Head of caudate nucleus (tissue), 42 donors: ENCODE measurements at regions not wholly inside any gene's neighbourhood (a gene's known extent, or its start where the extent isn't known, plus 50 kb on each side); places are given as distances from the start of the nearest gene placed in this dataset.

Experiments used
- DNase-seq, 42 donors: peaks; one replicate each; pipeline versions ENCODE4 v3.0.0 to v3.0.0-alpha.2; 2020 to 2021; ENCODE audit warnings: mixed read lengths in 7 of 42
- intact Hi-C: fragments of 100-400 bp; cut with DNase I; formaldehyde crosslinking; loops from one replicate; pipeline ENCODE4 v1.15.0; 2022

DNA sequence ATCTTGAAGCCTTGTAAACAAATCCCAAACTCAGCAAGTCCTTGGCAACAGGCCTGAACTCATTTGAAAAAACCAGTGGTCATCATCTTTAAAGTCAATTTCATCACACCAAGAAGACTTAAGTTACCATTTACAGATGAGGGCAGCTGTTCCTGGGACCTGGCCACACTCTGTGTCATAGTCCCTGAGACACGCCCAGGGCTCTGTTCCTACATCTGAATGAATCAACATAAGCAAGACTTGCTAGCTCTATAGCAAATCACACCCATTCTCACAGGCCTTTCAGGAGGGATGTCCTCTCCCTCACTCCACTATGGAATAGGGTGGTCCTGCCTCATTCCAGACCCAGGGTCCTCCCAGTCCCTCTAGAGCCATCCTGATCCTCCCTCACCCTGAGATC is 142.8 kb downstream of the NSG2 start:
- peak in 1 of 42 donors; percentile 4 for DNase-seq
- intact Hi-C loops: no loop called here

DNA sequence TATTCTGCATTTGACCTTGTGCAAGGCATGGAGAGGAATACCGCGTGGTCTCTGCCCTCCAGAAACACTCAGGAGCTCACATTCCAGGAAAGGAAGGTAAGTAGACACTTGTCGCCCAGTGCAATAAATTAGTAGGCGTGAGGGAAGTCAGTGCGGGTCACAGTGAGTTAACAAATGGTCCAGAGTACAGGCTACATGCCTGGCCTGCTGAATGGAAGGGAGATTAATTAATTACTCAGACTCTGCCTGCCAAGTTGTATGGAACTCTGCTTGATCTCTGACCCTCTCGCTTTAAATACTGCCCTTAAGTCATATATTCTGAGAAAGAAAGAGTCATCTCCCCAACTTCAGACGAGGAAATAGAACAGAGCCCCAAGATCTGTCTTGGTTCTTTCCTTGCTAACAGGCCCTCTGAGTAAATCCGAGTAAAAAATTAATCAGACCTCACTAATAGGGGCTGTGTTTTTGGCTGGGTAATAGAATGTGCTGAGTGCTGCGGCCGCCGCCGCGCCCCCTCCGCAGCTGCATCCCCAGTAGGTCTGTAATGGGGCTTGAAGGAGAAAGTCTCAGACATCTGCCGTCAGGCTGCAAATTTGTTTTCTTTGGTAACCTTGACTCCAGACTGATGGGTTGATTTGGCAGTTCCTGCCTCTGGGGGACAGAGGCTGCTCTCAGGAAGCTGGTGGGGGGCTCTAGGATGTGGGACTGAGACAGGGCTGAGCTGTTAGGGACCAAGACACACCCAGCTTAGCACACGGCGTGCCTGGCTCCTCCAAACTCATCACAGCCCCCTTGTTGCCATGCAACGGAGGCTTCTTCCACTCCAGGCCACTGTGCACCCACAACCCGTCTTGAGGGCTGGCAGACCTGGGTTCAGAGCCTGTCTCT is 144.4 kb downstream of the NSG2 start:
- intact Hi-C loops: no loop called here

DNA sequence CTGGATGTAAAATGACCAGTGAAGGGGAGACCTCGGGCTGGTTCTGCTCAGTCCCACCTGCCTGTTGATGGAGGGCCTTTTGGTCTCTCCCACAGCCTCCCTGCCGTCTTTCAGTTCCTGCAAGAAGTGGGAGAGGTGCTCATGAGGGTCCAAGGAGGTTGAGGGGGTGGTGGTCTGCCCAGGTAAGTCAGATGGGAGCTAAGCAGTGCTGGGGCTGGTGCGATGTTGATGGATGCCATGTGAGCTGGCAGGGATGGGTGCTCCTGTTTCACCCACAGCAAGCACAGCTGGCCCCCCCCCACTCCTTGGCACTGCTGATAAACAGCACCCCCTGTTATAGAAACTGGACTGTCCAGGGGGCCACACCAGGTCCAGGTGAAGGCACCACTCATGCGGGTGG is 145.6 kb downstream of the NSG2 start:
- intact Hi-C loops: no loop called here
- DNase-seq: peak in 2 of 42 donors; percentile 22 to 34

More for the DNA sequence above, 144.4 kb downstream of the NSG2 start:
- peak in 2 of 42 donors; percentile 8 to 32 for DNase-seq

DNA sequence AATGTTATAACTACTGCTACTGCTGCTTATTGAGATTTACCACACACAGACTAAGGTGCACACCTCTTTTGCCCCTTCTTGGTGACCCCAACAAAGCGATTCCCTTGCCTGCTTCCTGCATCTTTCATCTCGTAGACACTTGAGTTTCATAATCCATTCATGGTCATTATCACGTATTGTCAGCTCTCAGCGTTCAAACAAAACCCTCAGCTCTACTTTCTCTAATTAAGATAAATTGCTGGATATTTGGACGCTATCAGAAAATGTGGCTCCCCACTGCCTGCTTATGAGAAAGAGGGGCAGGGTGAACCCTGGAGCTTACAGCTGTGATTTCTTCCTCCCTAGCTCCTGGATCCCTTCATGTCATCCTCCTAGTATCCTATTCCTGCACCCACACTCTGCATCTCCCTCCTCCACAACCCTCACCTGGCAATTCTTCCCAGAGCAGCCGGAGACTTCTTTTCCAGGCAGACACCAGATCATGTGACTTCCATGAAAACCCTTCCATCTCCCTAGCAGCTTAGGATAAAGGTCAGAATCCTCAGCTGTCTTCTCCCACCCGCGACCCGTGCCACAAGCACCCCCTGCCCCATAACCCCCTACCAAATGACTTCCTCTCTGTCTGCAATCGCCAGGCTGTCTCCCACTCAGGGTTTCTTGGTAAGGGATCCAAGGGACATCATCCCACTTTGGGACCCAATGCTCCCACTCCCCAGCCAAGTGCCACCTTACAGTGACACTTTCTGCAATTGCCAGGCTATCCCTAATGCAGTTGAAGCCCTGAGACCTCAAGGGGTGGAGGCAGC is 146.5 kb downstream of the NSG2 start:
- intact Hi-C loops: no loop called here
- peak in 8 of 42 donors; percentile 27 to 65 (median 48) for DNase-seq

DNA sequence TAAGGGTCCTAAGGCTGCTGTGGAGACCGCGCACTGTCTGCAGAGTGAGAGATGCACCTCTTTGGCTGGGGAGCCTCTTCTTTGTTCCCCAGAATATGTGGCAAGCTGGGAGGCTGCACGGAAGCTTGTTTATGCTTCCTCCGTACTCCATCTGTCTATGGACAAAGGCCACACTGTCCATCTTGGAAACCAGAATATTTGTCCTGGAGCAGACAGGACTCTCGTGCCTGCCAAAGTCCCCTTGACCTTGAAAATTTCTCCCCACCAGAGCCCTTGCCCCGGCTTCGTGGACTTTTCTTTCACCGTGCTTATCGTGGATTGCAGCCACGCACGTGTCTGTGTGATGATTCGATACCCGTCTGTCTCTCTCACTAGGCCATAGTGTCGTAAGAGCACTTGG is 147.4 kb downstream of the NSG2 start:
- intact Hi-C loops: no loop called here

DNA sequence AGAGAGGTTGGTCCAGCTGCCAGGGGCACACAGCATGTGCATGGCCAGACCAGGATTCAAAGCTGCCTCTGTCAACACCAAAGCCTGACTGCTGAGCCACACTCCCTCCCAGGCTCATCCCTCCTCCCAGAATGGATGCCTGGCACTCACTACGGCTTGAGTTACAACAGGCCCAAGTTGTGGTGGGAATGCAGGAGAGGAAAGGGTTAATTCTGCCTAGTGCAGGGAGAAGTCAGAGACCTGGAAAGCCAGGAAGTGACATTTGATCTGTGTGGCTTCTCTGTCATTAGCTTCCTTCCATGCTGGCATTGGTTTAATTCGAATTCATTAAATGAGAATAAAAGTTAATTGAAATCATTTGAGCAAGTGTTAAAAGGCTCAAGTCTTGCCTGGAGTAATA is 150.0 kb downstream of the NSG2 start:
- intact Hi-C loops: no loop called here
- DNase-seq: no peak

More for the DNA sequence above, 147.4 kb downstream of the NSG2 start:
- DNase-seq: peak in 1 of 42 donors; percentile 34

DNA sequence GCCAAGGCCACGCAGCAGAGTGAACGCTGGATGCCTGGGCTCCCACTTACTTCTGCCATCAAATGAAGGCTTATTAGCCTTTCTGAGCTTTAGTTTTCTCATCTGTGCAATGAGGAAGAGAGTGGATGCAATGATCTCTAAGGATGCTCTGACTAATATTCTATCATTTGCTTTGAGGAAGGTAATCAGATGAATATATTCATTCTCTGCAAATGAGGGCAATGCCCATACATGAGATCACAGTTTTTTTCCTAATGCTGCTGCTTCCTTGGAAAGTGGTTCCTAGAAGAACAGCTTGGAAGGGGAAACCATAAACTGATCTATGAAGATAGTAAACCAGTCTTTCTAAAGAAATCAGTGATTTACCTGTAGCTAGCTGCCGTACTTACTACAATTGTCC is 152.4 kb downstream of the NSG2 start:
- intact Hi-C loops: no loop called here

DNA sequence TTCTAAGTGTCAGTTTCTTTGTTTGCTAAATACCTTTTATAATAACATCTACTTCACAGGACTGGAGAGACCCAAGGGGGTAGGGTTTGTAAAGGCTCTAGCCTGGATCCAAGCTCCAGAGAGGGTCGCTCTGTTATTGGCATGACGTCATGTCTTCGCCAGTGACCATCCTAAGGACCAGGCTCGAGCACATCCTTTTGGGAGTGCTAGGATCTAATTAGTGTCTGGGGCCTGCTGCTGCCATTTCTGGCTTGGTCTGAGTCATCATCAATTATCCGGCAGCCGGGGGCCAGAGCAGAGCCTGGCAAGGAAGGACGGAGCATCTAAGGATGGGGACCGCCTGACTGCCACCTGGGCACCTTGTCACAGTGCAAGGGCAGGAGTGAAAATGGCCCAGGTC is 153.0 kb downstream of the NSG2 start:
- intact Hi-C loops: no loop called here
- no peak for DNase-seq

More for the DNA sequence above, 152.4 kb downstream of the NSG2 start:
- peak in 2 of 42 donors; percentile 21 to 55 for DNase-seq

DNA sequence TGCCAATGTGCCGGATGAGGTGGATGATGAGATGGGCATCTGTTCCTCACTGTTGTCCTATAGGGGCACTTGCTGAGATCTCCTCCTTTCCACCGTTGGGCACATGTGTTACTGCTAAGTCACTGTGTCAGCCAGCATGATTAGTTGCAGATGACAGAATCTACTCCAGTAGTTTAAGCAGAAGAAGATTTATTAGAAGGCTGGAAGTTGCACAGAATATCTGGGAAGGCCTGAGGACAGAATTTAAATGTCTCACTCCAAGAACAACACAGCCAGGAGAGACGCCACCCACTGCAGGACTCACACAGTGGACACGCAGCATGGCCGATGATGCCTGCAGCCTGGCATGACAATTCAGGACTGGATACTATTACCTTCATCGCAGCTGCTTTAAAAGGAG is 157.5 kb downstream of the NSG2 start:
- DNase-seq: no peak
- intact Hi-C loops: no loop called here

DNA sequence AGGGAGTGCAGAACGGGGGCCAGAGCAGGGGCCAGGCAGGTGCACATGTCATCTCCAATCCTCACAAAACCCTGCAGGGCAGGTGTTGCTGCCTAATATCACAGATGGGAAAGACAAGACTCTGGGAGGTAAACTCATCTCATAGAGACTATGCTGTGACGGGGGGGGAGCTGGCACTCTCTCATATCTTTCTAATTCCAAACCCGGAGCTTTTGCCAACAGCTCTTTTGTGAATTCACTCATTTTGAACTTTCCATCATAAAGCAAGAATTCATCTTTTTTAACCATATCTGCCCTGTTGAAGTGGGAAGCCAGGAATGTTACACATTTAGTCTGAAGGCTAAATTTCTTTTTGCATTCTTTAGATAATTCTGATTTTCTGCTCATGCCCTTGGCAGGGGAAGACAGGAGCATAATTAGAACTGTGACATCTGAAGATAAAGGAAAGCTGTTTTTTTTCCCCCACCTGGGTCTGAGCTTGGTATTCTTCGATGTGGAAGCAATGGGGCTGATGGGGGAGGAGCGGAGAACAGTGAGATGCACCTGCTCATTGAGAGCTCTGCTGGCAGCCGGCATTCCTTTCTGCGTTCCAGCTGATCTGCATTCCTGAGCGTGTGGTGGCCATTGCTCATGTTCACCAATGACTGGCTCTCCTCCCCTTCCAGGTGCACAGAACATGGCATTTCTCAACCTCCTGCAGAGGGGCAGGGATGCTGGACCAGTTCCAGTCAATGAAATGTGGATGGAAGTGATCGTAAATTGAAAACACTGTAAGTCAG is 159.2 kb downstream of the NSG2 start:
- DNase-seq: peak in 37 of 42 donors; percentile 13 to 79 (median 45)
- intact Hi-C loops: no loop called here

DNA sequence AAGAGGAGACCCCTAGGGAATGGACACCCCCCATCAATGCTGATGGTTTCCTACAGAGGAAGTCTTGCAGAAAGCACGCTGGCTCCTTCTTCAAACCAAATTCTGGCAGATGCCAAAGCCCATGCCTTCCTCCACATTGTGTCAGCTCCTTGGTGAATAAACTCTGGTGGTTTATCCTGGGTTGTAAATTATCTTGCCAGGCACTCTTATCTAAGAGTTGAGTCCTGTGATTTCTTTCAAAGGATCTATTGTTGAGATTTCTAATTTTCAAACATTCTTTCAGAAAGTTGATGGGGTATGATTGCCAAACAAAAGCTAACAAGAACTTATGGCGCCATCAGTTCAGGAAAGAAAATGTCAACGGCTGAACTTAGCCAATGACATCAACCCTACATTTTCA is 160.4 kb downstream of the NSG2 start:
- DNase-seq: peak in 1 of 42 donors; percentile 8

DNA sequence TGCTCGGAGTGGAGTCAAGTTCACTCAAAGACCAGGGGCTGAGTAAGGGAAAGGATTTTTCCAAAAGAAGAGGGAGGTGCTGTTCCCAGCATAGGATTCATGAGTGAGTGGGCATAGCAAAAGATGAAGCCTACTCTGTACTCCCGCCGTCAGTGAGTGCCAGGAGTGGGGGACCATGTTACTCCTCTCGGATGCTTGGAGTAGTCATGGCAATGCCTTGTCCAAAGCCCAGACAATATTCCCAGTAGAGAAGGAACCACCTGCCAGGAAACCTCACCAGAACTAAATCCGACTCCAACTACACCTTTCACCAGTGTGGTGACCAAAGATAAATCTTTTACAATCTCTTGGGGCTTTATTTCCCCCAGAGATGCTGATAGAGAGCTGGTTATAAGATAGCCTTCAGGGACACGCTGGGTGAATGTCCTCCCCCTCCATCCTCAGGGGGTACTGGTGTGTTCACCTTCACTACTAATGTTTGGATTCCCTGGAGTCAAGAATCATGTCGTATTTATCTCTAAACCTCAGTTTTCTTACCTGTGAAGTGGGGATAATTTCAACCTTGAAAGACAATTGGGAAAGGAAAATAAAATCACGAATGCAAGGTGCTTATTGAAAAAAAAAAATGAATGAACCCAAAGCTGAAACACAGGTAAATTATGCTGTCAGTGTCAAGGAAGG is 165.2 kb downstream of the NSG2 start:
- intact Hi-C loops: no loop called here
- no peak for DNase-seq

More for the DNA sequence above, 160.4 kb downstream of the NSG2 start:
- intact Hi-C loops: no loop called here

DNA sequence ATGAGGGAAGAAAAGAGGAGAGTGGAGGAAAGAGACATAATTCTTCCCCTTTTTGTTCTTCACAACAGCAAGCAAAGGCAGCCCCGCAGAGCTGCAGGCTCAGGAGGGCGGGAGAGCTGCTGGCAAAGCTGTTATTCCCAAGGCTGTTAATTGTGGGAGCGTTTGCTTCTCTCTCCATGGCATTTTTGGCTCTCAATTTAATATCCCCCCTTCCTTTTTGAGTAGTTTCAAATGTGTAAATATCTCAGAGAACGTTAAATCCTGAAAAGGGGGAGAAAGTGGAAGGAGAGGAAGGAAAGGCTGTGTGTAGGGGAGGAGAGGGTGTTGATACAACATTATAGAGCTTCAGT is 165.7 kb downstream of the NSG2 start:
- intact Hi-C loops: no loop called here
- DNase-seq: peak in 1 of 42 donors; percentile 25

DNA sequence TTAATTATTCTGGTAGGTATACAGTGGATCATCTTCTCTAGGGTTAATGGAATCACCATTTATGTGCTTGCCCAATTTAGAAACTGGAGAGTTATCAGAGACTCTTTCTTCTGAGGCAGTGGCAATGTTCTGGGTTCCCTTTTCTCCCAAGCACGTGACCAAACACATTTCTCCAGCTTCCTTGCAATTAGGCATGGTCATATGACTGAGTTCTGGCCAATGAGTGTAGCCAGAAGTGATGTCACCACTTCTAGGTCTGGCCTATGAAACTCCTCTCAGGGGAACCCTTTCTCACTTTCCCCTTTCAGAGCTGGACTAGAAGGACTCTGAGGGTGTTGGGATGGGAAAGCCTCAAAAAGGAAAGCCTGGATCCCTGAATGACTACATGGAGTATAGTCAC is 172.0 kb downstream of the NSG2 start:
- no peak for DNase-seq
- intact Hi-C loops: no loop called here

DNA sequence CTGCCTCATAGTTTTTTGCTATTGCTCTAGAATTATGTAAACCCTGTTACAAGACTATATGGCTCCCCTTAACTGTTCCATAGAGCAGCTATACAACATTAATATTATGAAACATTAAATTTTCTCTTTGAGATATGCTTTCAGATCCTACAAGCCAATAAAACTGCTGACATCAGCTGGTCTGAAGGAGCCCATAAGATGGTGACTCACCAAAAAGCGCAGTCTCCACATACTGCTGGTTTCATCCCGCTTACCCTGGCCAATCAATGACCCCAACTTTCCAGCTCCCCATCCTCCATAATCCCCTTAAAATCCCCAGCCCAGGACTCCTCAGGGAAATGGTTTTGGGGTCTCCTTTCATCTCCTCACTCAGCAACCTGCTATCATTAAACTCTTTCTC is 172.7 kb downstream of the NSG2 start:
- intact Hi-C loops: no loop called here
- no peak for DNase-seq

DNA sequence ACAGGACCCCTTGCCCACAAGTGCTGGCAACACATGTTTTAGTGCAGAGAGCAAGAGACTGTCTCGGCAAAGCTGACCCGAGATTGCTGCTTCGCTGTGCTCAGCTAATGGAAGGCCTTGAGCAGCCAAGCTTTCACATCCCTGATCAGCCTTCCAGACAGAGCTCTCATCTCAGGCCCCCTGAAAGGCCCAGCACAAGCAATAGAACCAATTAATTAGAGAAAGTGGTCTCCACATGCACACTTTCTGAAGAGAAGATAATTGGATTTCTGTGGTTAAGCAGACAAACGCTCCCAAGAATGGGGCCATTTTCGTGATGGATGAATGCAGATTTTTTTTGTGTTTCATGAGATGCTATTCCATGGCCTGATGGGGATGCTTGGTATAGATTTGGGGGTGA is 174.9 kb downstream of the NSG2 start:
- no peak for DNase-seq
- intact Hi-C loops: no loop called here

DNA sequence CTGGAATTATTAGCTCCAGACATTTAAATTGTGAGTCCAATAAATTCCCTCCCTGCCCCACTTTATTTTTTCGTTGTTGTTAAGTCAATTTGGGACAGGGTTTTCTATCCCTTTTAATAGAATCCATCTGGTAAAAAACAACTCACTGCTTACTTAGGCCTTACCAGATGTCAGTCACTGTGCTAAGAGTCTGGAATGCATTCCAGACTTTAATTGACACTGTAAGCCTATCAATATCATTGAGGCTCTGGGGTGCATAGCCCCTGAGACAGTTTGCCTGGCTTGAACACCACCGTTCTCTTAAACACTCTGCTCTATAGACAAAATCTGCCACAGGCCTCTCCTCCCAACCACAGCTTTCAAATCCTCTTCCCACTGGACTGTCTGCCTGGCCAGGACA is 175.9 kb downstream of the NSG2 start:
- DNase-seq: no peak
- intact Hi-C loops: no loop called here

DNA sequence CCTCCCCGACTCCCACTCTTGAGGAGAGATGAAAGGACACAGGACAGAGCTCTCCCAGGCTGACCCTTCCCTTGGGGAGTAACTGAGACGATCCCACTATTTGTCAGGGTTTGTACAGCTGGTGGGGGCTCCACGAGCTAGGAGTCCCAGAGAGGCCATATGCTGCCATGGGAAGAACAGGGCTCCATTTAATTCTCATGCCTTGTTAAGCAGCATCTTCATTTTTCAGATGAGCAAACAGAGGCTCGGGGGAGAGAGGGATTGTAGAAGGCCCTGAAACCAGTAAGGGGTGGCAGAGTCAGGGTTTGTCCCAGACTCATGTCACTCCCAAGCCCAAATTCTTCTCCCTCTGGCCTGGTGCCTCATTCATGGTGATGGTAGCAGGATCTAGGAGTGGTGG is 176.4 kb downstream of the NSG2 start:
- intact Hi-C loops: no loop called here
- DNase-seq: no peak

DNA sequence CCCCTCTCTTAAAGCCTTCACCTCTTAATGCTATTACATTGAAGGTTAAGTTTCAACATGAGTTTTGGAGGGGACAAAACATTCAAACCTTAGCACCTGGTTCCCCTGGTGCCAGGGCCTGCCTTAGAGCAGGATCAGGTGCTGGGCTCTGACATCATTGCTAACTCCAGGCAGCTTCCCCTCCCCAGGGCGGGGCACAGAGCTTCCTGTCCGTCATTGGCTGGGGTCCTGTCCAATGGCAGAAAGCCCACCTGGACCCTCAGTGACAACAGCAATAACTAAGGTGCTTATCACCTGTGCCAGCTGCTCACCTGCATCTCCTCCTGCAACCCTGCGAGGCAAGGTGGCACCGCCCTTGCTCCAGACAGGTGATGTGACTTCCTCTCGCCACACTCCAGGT is 177.4 kb downstream of the NSG2 start:
- no peak for DNase-seq
- intact Hi-C loops: no loop called here
